ENCODE measurements at regions not wholly inside any gene's neighbourhood (a gene's known extent, or its start where the extent isn't known, plus 50 kb on each side); places are given as distances from the start of the nearest gene placed in this dataset.
"Not testable (repeated sequence)": the region's sequence is repeated elsewhere in the genome, so short reads cannot be mapped to it uniquely, and the experiment has no call there.

GRCh38 chr2:84221102-84221501 is 238.0 kb downstream of the SUCLG1 start:
- not testable (repeated sequence) for H3K27me3 ChIP-seq (ENCODE audit: control insufficient read depth, insufficient read depth, low read length); H3K4me1 ChIP-seq (ENCODE audit: control insufficient read depth, insufficient read depth, low read length); H3K9me3 ChIP-seq (ENCODE audit: control insufficient read depth, insufficient read depth, low read length); H3K27ac ChIP-seq (ENCODE audit: low read length); DNase-seq (ENCODE audit: low read depth, low spot score); H3K36me3 ChIP-seq (ENCODE audit: control insufficient read depth, insufficient read depth, low read length); H3K4me3 ChIP-seq (ENCODE audit: low read length)
- no CpG with 5 or more reads among the region's 2 CpGs for WGBS (ENCODE audit: insufficient coverage, insufficient read length)

DNA sequence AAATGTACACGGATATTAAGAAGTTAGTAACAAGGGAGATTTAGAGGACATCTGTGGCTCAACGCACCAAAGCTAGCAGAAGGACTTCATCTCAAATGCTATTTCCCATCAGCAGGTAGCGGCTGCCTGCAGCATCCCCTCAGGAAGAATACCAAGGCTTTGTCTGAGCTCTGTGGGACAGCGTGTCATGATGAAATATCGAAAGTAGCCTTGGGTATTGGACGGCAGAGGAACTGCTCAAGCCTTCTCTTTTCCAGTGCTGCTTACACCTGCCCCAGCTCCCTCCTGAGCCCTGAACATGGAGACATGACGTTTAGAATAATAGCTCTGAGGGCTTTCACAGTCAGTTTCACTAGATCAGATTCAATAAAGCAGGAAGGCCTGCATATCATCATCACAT is 241.6 kb downstream of the SUCLG1 start:
- Histone ChIP-seq H3K4me3 (ENCODE audit: low read length) (no peak overlapping the region), H3K4me1 (ENCODE audit: control insufficient read depth, insufficient read depth, low read length) (no peaks in the 10 kb centered on the region), H3K27ac (ENCODE audit: low read length) (no peak overlapping the region), H3K27me3 (ENCODE audit: control insufficient read depth, insufficient read depth, low read length) (no peaks in the 10 kb centered on the region), H3K9me3 (ENCODE audit: control insufficient read depth, insufficient read depth, low read length) (no peaks in the 10 kb centered on the region), H3K36me3 (ENCODE audit: control insufficient read depth, insufficient read depth, low read length) (no peaks in the 10 kb centered on the region)
- WGBS (ENCODE audit: insufficient coverage, insufficient read length) = no CpG with 5 or more reads among the region's 7 CpGs
- DNase-seq (ENCODE audit: low read depth, low spot score) = no peak

GRCh38 chr2:84214455-84214854 is 244.6 kb downstream of the SUCLG1 start:
- no peak for DNase-seq (ENCODE audit: low read depth, low spot score)
- no CpG with 5 or more reads among the region's 3 CpGs for WGBS (ENCODE audit: insufficient coverage, insufficient read length)
- Histone ChIP-seq H3K27ac (ENCODE audit: low read length) (no peak overlapping the region), H3K36me3 (ENCODE audit: control insufficient read depth, insufficient read depth, low read length) (no peaks in the 10 kb centered on the region), H3K4me1 (ENCODE audit: control insufficient read depth, insufficient read depth, low read length) (no peaks in the 10 kb centered on the region), H3K4me3 (ENCODE audit: low read length) (no peak overlapping the region), H3K27me3 (ENCODE audit: control insufficient read depth, insufficient read depth, low read length) (no peaks in the 10 kb centered on the region), H3K9me3 (ENCODE audit: control insufficient read depth, insufficient read depth, low read length) (no peaks in the 10 kb centered on the region)

GRCh38 chr2:84212611-84213314 is 246.3 kb downstream of the SUCLG1 start:
- no peak overlapping the region for H3K27ac ChIP-seq (ENCODE audit: low read length)
- no peaks in the 10 kb centered on the region for H3K9me3 ChIP-seq (ENCODE audit: control insufficient read depth, insufficient read depth, low read length)
- DNase-seq (ENCODE audit: low read depth, low spot score) = no peak
- H3K4me1 ChIP-seq (ENCODE audit: control insufficient read depth, insufficient read depth, low read length) = no peaks in the 10 kb centered on the region
- no peak overlapping the region for H3K4me3 ChIP-seq (ENCODE audit: low read length)
- H3K36me3 ChIP-seq (ENCODE audit: control insufficient read depth, insufficient read depth, low read length) = no peaks in the 10 kb centered on the region
- no peaks in the 10 kb centered on the region for H3K27me3 ChIP-seq (ENCODE audit: control insufficient read depth, insufficient read depth, low read length)
- no CpG with 5 or more reads among the region's 5 CpGs for WGBS (ENCODE audit: insufficient coverage, insufficient read length)

DNA sequence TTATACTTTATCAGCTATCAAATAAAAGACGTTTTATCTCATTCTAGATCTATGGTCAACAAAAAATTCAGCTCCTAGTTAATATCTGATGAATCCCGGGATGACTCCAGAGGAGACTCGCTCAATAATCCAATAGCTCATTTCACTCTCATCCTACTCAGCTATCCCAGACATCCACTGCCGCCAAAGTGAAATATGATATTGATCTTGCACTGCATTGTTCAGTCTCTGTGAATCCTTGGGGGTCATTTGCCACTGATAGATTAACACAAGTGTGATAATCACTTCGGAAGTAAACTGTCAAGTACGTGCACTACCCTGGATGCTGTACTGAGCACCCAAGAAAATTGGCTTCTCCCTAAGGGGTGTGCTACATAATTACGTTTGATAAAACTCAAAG is 249.1 kb downstream of the SUCLG1 start:
- Histone ChIP-seq H3K9me3 (ENCODE audit: control insufficient read depth, insufficient read depth, low read length) (no peaks in the 10 kb centered on the region), H3K4me3 (ENCODE audit: low read length) (no peak overlapping the region), H3K27ac (ENCODE audit: low read length) (no peak overlapping the region), H3K36me3 (ENCODE audit: control insufficient read depth, insufficient read depth, low read length) (no peaks in the 10 kb centered on the region), H3K27me3 (ENCODE audit: control insufficient read depth, insufficient read depth, low read length) (no peaks in the 10 kb centered on the region), H3K4me1 (ENCODE audit: control insufficient read depth, insufficient read depth, low read length) (no peaks in the 10 kb centered on the region)
- DNase-seq (ENCODE audit: low read depth, low spot score) = no peak
- WGBS (ENCODE audit: insufficient coverage, insufficient read length) = no CpG with 5 or more reads among the region's 7 CpGs

- no peak overlapping the region for H3K27ac ChIP-seq (ENCODE audit: low read length)
- no peaks in the 10 kb centered on the region for H3K36me3 ChIP-seq (ENCODE audit: control insufficient read depth, insufficient read depth, low read length)
- no CpG with 5 or more reads among the region's 3 CpGs for WGBS (ENCODE audit: insufficient coverage, insufficient read length)
- no peak overlapping the region for H3K4me3 ChIP-seq (ENCODE audit: low read length)
- DNase-seq (ENCODE audit: low read depth, low spot score) = no peak
- H3K27me3 ChIP-seq (ENCODE audit: control insufficient read depth, insufficient read depth, low read length) = no peaks in the 10 kb centered on the region
- H3K9me3 ChIP-seq (ENCODE audit: control insufficient read depth, insufficient read depth, low read length) = no peaks in the 10 kb centered on the region
- H3K4me1 ChIP-seq (ENCODE audit: control insufficient read depth, insufficient read depth, low read length) = no peaks in the 10 kb centered on the region
Observed at GRCh38 chr2:84204995-84205394, 254.1 kb downstream of the SUCLG1 start.

DNA sequence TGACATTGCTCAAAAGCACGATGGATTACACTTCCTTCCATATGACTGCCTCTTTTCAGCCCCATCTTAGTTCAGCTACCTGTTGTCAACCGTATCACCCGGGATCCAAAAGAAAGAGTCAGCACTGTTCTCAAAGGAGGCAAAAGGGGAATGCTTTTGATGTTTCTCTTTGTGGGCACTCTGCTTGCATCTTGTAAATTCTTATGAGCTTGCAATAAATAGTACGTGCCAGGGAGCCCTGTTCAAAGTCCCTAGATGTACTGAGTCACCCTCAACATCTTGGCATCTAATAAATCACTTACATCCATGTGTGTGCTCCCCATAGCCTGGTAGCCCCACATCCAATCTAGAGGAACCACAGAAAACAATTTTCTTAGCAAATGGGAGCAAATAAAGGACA is 256.9 kb downstream of the SUCLG1 start:
- WGBS (ENCODE audit: insufficient coverage, insufficient read length) = no CpG with 5 or more reads among the region's 4 CpGs
- no peaks in the 10 kb centered on the region for H3K9me3 ChIP-seq (ENCODE audit: control insufficient read depth, insufficient read depth, low read length)
- no peaks in the 10 kb centered on the region for H3K36me3 ChIP-seq (ENCODE audit: control insufficient read depth, insufficient read depth, low read length)
- no peak for DNase-seq (ENCODE audit: low read depth, low spot score)
- no peak overlapping the region for H3K4me3 ChIP-seq (ENCODE audit: low read length)
- H3K27ac ChIP-seq (ENCODE audit: low read length) = no peak overlapping the region
- no peaks in the 10 kb centered on the region for H3K27me3 ChIP-seq (ENCODE audit: control insufficient read depth, insufficient read depth, low read length)
- H3K4me1 ChIP-seq (ENCODE audit: control insufficient read depth, insufficient read depth, low read length) = no peaks in the 10 kb centered on the region

DNA sequence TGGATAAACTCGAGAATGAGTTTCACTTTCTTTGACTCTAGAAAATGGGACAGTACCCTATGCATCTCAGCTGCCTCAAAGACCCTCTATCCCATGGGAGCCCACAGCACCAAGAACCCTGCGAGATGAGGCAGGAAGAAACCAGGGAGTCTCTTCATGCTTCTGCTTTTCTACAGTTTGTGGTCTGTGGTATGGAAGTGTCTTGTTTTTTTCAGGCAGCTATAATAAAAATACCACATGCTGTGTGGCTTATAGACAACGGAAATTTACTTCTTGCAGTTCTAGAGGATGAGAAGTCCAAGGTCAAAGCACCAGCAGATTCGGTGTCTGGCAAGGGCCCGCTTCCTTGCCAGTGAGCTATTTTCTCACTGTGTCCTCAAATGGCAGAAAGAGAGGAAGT is 257.9 kb downstream of the SUCLG1 start:
- Histone ChIP-seq H3K4me3 (ENCODE audit: low read length) (no peak overlapping the region), H3K36me3 (ENCODE audit: control insufficient read depth, insufficient read depth, low read length) (no peaks in the 10 kb centered on the region), H3K27ac (ENCODE audit: low read length) (no peak overlapping the region), H3K9me3 (ENCODE audit: control insufficient read depth, insufficient read depth, low read length) (no peaks in the 10 kb centered on the region), H3K27me3 (ENCODE audit: control insufficient read depth, insufficient read depth, low read length) (no peaks in the 10 kb centered on the region), H3K4me1 (ENCODE audit: control insufficient read depth, insufficient read depth, low read length) (no peaks in the 10 kb centered on the region)
- no peak for DNase-seq (ENCODE audit: low read depth, low spot score)
- no CpG with 5 or more reads among the region's 5 CpGs for WGBS (ENCODE audit: insufficient coverage, insufficient read length)

DNA sequence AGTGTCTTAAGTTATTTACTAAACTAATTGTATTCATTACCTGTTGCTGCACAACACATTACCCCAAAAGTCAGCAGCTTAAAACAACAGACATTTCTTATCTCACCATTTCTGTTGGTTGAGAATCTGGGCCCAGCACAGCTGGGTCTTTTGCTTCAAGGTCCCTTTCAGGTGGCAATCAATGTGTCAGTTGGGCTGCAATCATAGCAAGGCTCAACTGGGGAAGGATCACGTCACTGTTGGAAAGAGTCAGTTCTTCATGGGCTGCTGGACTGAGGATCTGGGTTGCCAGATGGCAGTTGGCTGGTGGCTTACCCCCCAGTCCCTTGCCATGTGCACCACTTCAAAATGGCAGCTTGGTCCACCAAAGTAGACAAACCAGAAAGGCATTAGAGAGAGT is 261.2 kb downstream of the SUCLG1 start:
- Histone ChIP-seq H3K36me3 (ENCODE audit: control insufficient read depth, insufficient read depth, low read length) (no peaks in the 10 kb centered on the region), H3K4me1 (ENCODE audit: control insufficient read depth, insufficient read depth, low read length) (no peaks in the 10 kb centered on the region), H3K27me3 (ENCODE audit: control insufficient read depth, insufficient read depth, low read length) (no peaks in the 10 kb centered on the region), H3K27ac (ENCODE audit: low read length) (no peak overlapping the region), H3K4me3 (ENCODE audit: low read length) (no peak overlapping the region), H3K9me3 (ENCODE audit: control insufficient read depth, insufficient read depth, low read length) (no peaks in the 10 kb centered on the region)
- DNase-seq (ENCODE audit: low read depth, low spot score) = no peak
- no CpG with 5 or more reads among the region's 1 CpG for WGBS (ENCODE audit: insufficient coverage, insufficient read length)

GRCh38 chr2:84194949-84195644 is 264.0 kb downstream of the SUCLG1 start:
- Histone ChIP-seq H3K36me3 (ENCODE audit: control insufficient read depth, insufficient read depth, low read length) (no peaks in the 10 kb centered on the region), H3K27ac (ENCODE audit: low read length) (no peak overlapping the region), H3K4me3 (ENCODE audit: low read length) (no peak overlapping the region), H3K27me3 (ENCODE audit: control insufficient read depth, insufficient read depth, low read length) (no peaks in the 10 kb centered on the region), H3K4me1 (ENCODE audit: control insufficient read depth, insufficient read depth, low read length) (no peaks in the 10 kb centered on the region), H3K9me3 (ENCODE audit: control insufficient read depth, insufficient read depth, low read length) (no peaks in the 10 kb centered on the region)
- WGBS (ENCODE audit: insufficient coverage, insufficient read length) = no CpG with 5 or more reads among the region's 3 CpGs
- no peak for DNase-seq (ENCODE audit: low read depth, low spot score)

- no peak for DNase-seq (ENCODE audit: low read depth, low spot score)
- Histone ChIP-seq H3K27ac (ENCODE audit: low read length) (no peak overlapping the region), H3K4me3 (ENCODE audit: low read length) (no peak overlapping the region), H3K36me3 (ENCODE audit: control insufficient read depth, insufficient read depth, low read length) (no peaks in the 10 kb centered on the region), H3K9me3 (ENCODE audit: control insufficient read depth, insufficient read depth, low read length) (no peaks in the 10 kb centered on the region), H3K4me1 (ENCODE audit: control insufficient read depth, insufficient read depth, low read length) (no peaks in the 10 kb centered on the region), H3K27me3 (ENCODE audit: control insufficient read depth, insufficient read depth, low read length) (no peaks in the 10 kb centered on the region)
- no CpG with 5 or more reads among the region's 2 CpGs for WGBS (ENCODE audit: insufficient coverage, insufficient read length)
Observed at GRCh38 chr2:84194181-84194580, 264.9 kb downstream of the SUCLG1 start.

Measured in iPS DF 6.9 (cell line).